H9 (cell line): ENCODE measurements at regions not wholly inside any gene's neighbourhood (a gene's known extent, or its start where the extent isn't known, plus 50 kb on each side); places are given as distances from the start of the nearest gene placed in this dataset.

Experiments used
- DNase-seq: peaks from one replicate; pipeline ENCODE4 v3.0.0-alpha.2; 2017
- H2AFZ ChIP-seq: one replicate; pipeline ENCODE4 v1.6.1; 2013; ENCODE audit warnings: mild to moderate bottlenecking, low read length, control low read depth, moderate library complexity
- H2AK5ac ChIP-seq: 2 replicates; pipeline ENCODE4 v1.6.1; 2013; ENCODE audit warnings: low read length, control low read depth, mixed read lengths; ENCODE audit not compliant: insufficient read length
- H2BK120ac ChIP-seq: one replicate; pipeline ENCODE4 v1.6.1; 2013; ENCODE audit warnings: low read depth, mild to moderate bottlenecking, low read length, control low read depth, inconsistent platforms; ENCODE audit not compliant: poor library complexity, severe bottlenecking
- H2BK12ac ChIP-seq: 2 replicates; pipeline ENCODE4 v1.6.1; 2013; ENCODE audit warnings: low read length, control low read depth, mixed read lengths, low read depth; ENCODE audit not compliant: insufficient read length
- H2BK15ac ChIP-seq: 2 replicates; pipeline ENCODE4 v1.6.1; 2013; ENCODE audit warnings: low read depth, low read length, control low read depth
- H2BK20ac ChIP-seq: one replicate; pipeline ENCODE4 v1.6.1; 2013; ENCODE audit warnings: low read depth, mild to moderate bottlenecking, low read length, control low read depth, inconsistent platforms; ENCODE audit not compliant: poor library complexity, severe bottlenecking
- H2BK5ac ChIP-seq: 2 replicates; pipeline ENCODE4 v1.6.1; 2013; ENCODE audit warnings: low read length, control low read depth, mixed read lengths; ENCODE audit not compliant: insufficient read length
- H3K14ac ChIP-seq: 2 replicates; pipeline ENCODE4 v1.6.1; 2013; ENCODE audit warnings: low read length, control low read depth; ENCODE audit not compliant: insufficient read depth
- H3K18ac ChIP-seq: 2 replicates; pipeline ENCODE4 v1.6.1; 2013; ENCODE audit warnings: low read depth, mild to moderate bottlenecking, mixed read lengths, low read length, control low read depth; ENCODE audit not compliant: insufficient read length
- H3K23ac ChIP-seq: 2 replicates; pipeline ENCODE4 v1.6.1; 2013; ENCODE audit warnings: low read length, control low read depth, mixed read lengths, low read depth; ENCODE audit not compliant: insufficient read length
- H3K23me2 ChIP-seq: 2 replicates; pipeline ENCODE4 v1.6.1; 2013; ENCODE audit warnings: low read depth, mild to moderate bottlenecking, mixed read lengths, low read length, control low read depth; ENCODE audit not compliant: insufficient read length, poor library complexity, severe bottlenecking
- H3K27ac ChIP-seq: 2 replicates; pipeline ENCODE4 v1.5.1; 2013; ENCODE audit warnings: low read length, control low read depth, mixed read lengths, low read depth; ENCODE audit not compliant: insufficient read length
- H3K27me3 ChIP-seq: 2 replicates; pipeline ENCODE4 v1.6.1; 2013; ENCODE audit warnings: low read length, control low read depth, inconsistent platforms; ENCODE audit not compliant: insufficient read depth
- H3K4ac ChIP-seq: 2 replicates; pipeline ENCODE4 v1.6.1; 2013; ENCODE audit warnings: low read depth, mild to moderate bottlenecking, control low read depth, inconsistent platforms, low read length, moderate library complexity
- H3K4me1 ChIP-seq: 2 replicates; pipeline ENCODE4 v1.6.1; 2013; ENCODE audit warnings: low read length, control low read depth, inconsistent platforms; ENCODE audit not compliant: insufficient read depth
- H3K4me2 ChIP-seq: 2 replicates; pipeline ENCODE4 v1.6.1; 2013; ENCODE audit warnings: low read length, control low read depth, mixed read lengths; ENCODE audit not compliant: insufficient read length, insufficient read depth
- H3K56ac ChIP-seq: 2 replicates; pipeline ENCODE4 v1.6.1; 2013; ENCODE audit warnings: low read depth, mild to moderate bottlenecking, mixed read lengths, low read length, control low read depth; ENCODE audit not compliant: insufficient read length
- H3K79me1 ChIP-seq: 2 replicates; pipeline ENCODE4 v1.6.1; 2013; ENCODE audit warnings: low read depth, mild to moderate bottlenecking, moderate library complexity, low read length, control low read depth, inconsistent platforms; ENCODE audit not compliant: insufficient read depth, poor library complexity, severe bottlenecking
- H3K79me2 ChIP-seq: 2 replicates; pipeline ENCODE4 v1.6.1; 2013; ENCODE audit warnings: low read length, control low read depth, inconsistent platforms; ENCODE audit not compliant: insufficient read depth
- H3K9ac ChIP-seq: 2 replicates; pipeline ENCODE4 v1.6.1; 2013; ENCODE audit warnings: low read length, control low read depth, mixed read lengths; ENCODE audit not compliant: insufficient read length; ENCODE audit errors: extremely low read depth
- H3K9me3 ChIP-seq: one replicate; pipeline ENCODE4 v1.6.1; 2013; ENCODE audit warnings: low read depth, low read length, inconsistent platforms; ENCODE audit not compliant: control insufficient read depth
- H3T11ph ChIP-seq: one replicate; pipeline ENCODE4 v1.6.1; 2013; ENCODE audit warnings: mild to moderate bottlenecking, low read length, control low read depth, inconsistent platforms
- H4K20me1 ChIP-seq: one replicate; pipeline ENCODE4 v1.6.1; 2013; ENCODE audit not compliant: control insufficient read depth, insufficient read length, insufficient read depth
- H4K5ac ChIP-seq: 2 replicates; pipeline ENCODE4 v1.6.1; 2013; ENCODE audit warnings: low read depth, mild to moderate bottlenecking, mixed read lengths, low read length, control low read depth; ENCODE audit not compliant: insufficient read length
- H4K8ac ChIP-seq: replicated peaks from 2 replicates; pipeline ENCODE4 v1.6.1; 2013; ENCODE audit warnings: low read length, control low read depth, mixed read lengths, low read depth; ENCODE audit not compliant: insufficient read length
- H4K91ac ChIP-seq: 2 replicates; pipeline ENCODE4 v1.6.1; 2013; ENCODE audit warnings: low read depth, mild to moderate bottlenecking, moderate library complexity, mixed read lengths, low read length, control low read depth; ENCODE audit not compliant: insufficient read length
- H3K27ac Mint-ChIP-seq, 3 experiments: 2 replicates in 2 of 3; 3 replicates in 1 of 3; pipeline ENCODE4 v1.8.0; 2020 to 2021; ENCODE audit warnings: mixed read lengths in 3 of 3, mild to moderate bottlenecking in 1 of 3, moderate library complexity in 1 of 3
- H3K27me3 Mint-ChIP-seq: 2 replicates; pipeline ENCODE4 v1.8.0; 2021; ENCODE audit warnings: low read depth, mild to moderate bottlenecking, moderate library complexity, mixed read lengths
- H3K36me3 Mint-ChIP-seq, 3 experiments: 2 replicates in 2 of 3; 3 replicates in 1 of 3; pipeline ENCODE4 v1.8.0; 2020 to 2021; ENCODE audit warnings: low read depth in 3 of 3, mixed read lengths in 3 of 3; ENCODE audit not compliant: insufficient read depth in 1 of 3
- H3K4me1 Mint-ChIP-seq, 2 experiments: 2 replicates each; pipeline ENCODE4 v1.8.0; 2020; ENCODE audit warnings: mixed read lengths in 2 of 2
- H3K4me3 Mint-ChIP-seq, 2 experiments: 2 replicates in 1 of 2; 3 replicates in 1 of 2; pipeline ENCODE4 v1.8.0; 2020 to 2021; ENCODE audit warnings: mild to moderate bottlenecking in 2 of 2, mixed read lengths in 2 of 2, moderate library complexity in 1 of 2
- H3K9me3 Mint-ChIP-seq, 2 experiments: 2 replicates in 1 of 2; 3 replicates in 1 of 2; pipeline ENCODE4 v1.8.0; 2020; ENCODE audit warnings: mild to moderate bottlenecking in 2 of 2, mixed read lengths in 2 of 2, moderate library complexity in 1 of 2
- TF ChIP-seq, protein P1 (sequence below): fragments of 200-600 bp; sonication (generic); conservative IDR thresholded peaks from 3 replicates; pipeline ENCODE4 v1.8.0; 2021; ENCODE audit warnings: antibody characterized with exemption, mild to moderate bottlenecking

DNA sequence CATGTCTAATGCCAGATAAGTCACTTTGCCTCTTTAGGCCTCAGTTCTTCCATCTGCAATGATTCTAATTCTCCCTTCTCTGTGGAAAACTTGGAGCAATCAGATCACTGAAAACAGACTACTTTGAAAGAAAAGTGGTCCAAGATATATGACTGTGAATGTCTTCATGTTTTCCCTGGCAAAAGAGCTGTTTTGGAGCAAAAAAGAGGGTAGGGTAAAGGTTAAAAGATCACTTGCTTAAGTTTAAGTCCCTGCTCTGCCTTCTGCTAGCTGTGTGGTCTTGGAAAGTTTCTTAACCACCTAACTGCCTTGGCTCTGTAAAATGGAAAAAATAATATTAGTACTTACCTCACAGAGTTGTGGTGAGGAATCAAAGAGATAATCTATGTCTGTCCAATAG, 140.3 kb upstream of the PAK3 start:
- Mint-ChIP-seq H3K4me3 (no peak overlapping the region), H3K4me1 (peaks cover 10 to 12% of the 10 kb centered on the region in 2 experiments), H3K27ac (no peak overlapping the region), H3K9me3 (no peaks in the 10 kb centered on the region; a peak in 1 of 5 replicates), H3K36me3 (no peaks in the 10 kb centered on the region), H3K27me3 (peaks cover 2% of the 10 kb centered on the region; the same call in 1 of the 2 replicates)
- no peak for DNase-seq
- no peak overlapping the region for H3K23ac ChIP-seq
- no peak overlapping the region for H3K4ac ChIP-seq
- H4K5ac ChIP-seq: no peak overlapping the region
- no peak overlapping the region for H2BK15ac ChIP-seq
- no peak overlapping the region for H2AFZ ChIP-seq
- no peaks in the 10 kb centered on the region for H4K20me1 ChIP-seq
- no peaks in the 10 kb centered on the region for H3K79me2 ChIP-seq
- H3K79me1 ChIP-seq: no peaks in the 10 kb centered on the region
- H2BK12ac ChIP-seq: no peak overlapping the region
- no peaks in the 10 kb centered on the region for H3K27me3 ChIP-seq
- no peak overlapping the region for H3K56ac ChIP-seq
- no peak overlapping the region for H3K27ac ChIP-seq
- H3K4me1 ChIP-seq: no peaks in the 10 kb centered on the region; the same call in 1 of the 2 replicates
- H3K9me3 ChIP-seq: no peaks in the 10 kb centered on the region
- H4K91ac ChIP-seq: no peak overlapping the region
- H2BK120ac ChIP-seq: no peak overlapping the region
- TF ChIP-seq, protein P1, sequence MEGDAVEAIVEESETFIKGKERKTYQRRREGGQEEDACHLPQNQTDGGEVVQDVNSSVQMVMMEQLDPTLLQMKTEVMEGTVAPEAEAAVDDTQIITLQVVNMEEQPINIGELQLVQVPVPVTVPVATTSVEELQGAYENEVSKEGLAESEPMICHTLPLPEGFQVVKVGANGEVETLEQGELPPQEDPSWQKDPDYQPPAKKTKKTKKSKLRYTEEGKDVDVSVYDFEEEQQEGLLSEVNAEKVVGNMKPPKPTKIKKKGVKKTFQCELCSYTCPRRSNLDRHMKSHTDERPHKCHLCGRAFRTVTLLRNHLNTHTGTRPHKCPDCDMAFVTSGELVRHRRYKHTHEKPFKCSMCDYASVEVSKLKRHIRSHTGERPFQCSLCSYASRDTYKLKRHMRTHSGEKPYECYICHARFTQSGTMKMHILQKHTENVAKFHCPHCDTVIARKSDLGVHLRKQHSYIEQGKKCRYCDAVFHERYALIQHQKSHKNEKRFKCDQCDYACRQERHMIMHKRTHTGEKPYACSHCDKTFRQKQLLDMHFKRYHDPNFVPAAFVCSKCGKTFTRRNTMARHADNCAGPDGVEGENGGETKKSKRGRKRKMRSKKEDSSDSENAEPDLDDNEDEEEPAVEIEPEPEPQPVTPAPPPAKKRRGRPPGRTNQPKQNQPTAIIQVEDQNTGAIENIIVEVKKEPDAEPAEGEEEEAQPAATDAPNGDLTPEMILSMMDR: no peak
- no peaks in the 10 kb centered on the region for H3K23me2 ChIP-seq
- H3K4me2 ChIP-seq: no peak overlapping the region
- H3T11ph ChIP-seq: no peak overlapping the region
- H3K14ac ChIP-seq: no peak overlapping the region
- H4K8ac ChIP-seq: no peak overlapping the region
- no peak overlapping the region for H3K18ac ChIP-seq
- H2BK5ac ChIP-seq: no peak overlapping the region
- no peak overlapping the region for H3K9ac ChIP-seq
- H2BK20ac ChIP-seq: no peak overlapping the region
- no peak overlapping the region for H2AK5ac ChIP-seq
